GM19025 (cell line): ENCODE measurements at regions not wholly inside any gene's neighbourhood (a gene's known extent, or its start where the extent isn't known, plus 50 kb on each side); places are given as distances from the start of the nearest gene placed in this dataset.
"Not testable (repeated sequence)": the region's sequence is repeated elsewhere in the genome, so short reads cannot be mapped to it uniquely, and the experiment has no call there.

ENCODE experiments used
- ATAC-seq: cut with Tn5 transposase; IDR thresholded peaks from one replicate; pipeline ENCODE4 v1.9.1; 2021; ENCODE audit warnings: mild to moderate bottlenecking, low read depth, moderate library complexity; ENCODE audit not compliant: unreplicated experiment

GRCh38 chr3:194938845-194939531 lies 253.3 kb downstream of the FAM43A start:
- no peak for ATAC-seq

GRCh38 chr3:194939532-194939909 lies 253.8 kb downstream of the FAM43A start:
- ATAC-seq = no peak

GRCh38 chr3:194939949-194940770 lies 254.5 kb downstream of the FAM43A start:
- no peak for ATAC-seq

- no peak for ATAC-seq
These were observed 255.8 kb downstream of the FAM43A start for GRCh38 chr3:194941360-194941955.

- no peak for ATAC-seq
These were observed 256.4 kb downstream of the FAM43A start for GRCh38 chr3:194941956-194942511.

DNA sequence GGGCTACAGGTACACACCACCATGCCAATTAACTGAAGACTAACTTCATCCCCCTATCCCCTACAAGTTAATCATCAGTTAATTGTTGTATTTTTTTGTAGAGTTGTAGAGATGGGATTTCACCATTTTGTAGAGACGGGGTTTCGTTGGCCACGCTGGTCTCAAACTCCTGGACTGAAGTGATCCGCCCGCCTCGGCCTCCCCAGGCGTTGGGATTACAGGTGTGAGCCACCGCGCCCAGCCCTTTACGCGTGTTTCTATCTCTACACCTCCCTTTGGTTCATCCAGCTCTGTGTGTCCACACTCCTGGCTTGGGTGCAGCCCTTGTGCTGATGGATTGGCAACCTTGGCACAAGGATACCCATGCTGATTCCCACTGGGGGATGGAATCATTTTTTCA lies 258.8 kb downstream of the FAM43A start:
- ATAC-seq = no peak

- no peak for ATAC-seq
These were observed 259.8 kb downstream of the FAM43A start for GRCh38 chr3:194945508-194945907.

DNA sequence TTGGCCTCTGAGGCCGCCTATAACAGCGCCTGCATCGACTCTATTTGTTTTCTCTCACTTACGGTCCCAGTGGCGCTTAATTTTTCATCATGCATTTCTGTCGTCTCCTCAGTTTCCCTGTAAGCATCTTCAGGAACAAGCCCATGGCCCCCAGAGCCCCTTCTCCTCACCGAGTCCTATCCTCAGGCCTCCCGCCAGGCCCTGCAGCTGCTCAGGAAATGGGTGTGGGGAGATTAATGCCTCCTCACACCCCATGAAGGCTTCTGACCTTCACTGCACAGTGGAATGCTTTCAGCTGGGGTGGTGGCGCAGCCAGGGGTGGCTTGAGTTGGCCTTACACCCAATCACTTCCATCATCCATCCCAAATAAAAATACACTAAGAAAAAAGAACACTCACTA lies 260.4 kb downstream of the FAM43A start:
- no peak for ATAC-seq

DNA sequence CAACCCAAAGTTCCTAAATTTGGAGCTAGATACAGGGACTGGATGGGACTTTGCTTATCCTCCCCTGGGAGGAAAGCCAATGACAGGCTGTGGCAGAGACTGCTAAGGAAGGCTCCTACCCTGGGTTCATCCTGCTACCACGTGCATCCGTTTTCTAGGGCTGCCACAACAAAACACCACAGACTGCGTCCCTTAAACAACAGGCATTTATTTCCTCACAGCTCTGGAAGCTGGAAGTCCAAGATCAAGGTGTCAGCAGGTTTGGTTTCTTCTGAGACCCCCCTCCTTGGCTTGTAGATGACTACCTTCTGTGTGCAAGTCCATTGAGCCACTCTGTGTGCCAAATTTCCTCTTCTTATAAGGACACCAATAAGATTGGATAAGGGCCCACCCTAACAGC lies 263.9 kb downstream of the FAM43A start:
- no peak for ATAC-seq

- no peak for ATAC-seq
These were observed 265.4 kb downstream of the FAM43A start for GRCh38 chr3:194950906-194951628.

DNA sequence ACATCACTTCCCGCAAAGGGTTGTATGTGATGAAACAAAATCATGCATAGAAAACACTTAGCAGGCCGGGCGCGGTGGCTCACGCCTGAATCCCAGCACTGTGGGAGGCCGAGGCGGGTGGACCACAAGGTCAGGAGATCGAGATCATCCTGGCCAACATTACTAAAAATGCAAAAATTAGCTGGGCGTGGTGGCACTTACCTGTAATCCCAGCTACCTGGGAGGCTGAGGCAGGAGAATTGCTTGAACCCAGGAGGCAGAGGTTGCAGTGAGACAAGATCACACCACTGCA lies 265.9 kb downstream of the FAM43A start:
- not testable (repeated sequence) for ATAC-seq

GRCh38 chr3:194951931-194952582 lies 266.4 kb downstream of the FAM43A start:
- no peak for ATAC-seq

DNA sequence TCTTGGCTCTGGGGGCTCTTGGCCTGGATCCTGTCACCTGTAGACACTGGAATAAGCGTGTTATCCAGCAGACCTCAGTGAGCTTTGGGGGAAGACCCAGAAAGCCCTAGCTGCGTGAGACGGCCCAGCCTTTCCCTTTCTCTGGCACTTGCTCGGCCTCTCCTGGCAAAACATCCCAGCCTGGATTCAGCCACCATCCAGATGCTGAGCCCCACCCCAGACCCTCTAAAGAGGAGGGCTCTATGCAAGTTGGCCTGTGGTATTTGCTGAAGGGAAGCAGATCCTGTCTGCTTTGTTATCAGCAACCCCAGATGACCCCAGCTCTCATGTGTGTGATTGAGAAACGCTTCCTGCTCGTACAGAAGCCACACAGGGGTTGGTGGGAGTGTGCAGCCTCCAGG lies 267.2 kb downstream of the FAM43A start:
- ATAC-seq = no peak

DNA sequence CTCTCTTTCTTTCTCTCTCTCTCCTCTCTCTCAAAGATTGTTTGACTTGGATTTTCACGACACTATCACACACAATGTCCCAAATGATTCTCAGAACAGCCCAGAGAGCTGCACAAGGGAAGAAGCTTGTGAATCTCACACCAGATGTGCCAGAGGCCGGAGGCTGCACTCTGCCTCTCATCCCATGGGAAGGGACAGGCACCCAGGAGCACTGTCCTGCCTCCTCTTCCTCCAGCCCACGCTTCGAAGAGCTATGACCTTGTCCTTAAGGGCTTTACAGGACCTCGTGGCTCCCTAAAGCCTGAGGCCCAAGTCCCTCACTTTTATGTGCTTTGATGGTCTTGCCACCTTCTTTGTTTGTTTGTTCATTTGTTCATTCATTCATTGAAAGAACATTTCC lies 267.6 kb downstream of the FAM43A start:
- no peak for ATAC-seq

DNA sequence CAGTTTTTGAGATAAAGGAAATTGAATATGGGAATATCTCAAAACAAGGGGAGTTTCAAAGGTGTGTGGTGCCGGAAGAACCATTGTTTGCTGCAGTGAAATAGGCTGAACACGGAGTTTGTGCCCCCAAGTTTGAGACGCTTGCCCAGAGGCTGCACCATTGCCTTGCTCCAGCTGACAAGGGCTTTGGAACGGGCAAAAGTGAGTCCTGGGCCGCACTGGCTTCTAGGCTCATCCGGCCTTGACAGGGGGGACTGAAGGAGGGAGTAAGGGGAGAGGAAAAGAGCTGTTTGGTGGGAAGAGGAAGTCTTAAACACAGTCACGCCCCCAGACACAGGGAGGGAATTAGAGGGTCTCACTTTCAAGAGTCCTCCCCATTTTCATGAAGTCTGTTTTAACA lies 269.9 kb downstream of the FAM43A start:
- no peak for ATAC-seq

- no peak for ATAC-seq
These were observed 270.5 kb downstream of the FAM43A start for GRCh38 chr3:194955979-194956696.

GRCh38 chr3:194956697-194957396 lies 271.2 kb downstream of the FAM43A start:
- ATAC-seq = no peak

GRCh38 chr3:194957743-194958240 lies 272.1 kb downstream of the FAM43A start:
- ATAC-seq = no peak

DNA sequence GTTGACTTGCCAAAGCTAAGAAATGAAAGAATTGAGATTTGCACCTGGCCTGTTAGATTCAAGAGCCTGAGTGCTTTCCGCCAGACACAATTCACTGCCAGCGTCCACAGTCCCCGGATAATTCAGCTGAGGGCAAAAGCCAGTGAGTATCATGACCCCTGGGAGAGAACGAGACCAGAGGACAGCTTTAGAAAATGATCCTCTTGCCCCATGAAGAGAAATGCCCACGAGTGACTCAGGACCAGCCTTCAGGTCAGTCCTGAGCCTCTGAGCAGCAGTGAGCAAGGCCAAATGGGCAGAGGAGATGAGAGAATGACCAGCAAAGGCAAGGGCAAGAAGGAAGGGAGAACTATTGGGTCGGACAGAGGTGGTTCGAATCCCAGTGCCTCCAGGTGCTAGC lies 273.5 kb downstream of the FAM43A start:
- ATAC-seq = no peak
